NCI-H748 treated with DMSO at 0.1 percent for 48 hours (cell line): ENCODE measurements at regions not wholly inside any gene's neighbourhood (a gene's known extent, or its start where the extent isn't known, plus 50 kb on each side); places are given as distances from the start of the nearest gene placed in this dataset.
"Not testable (repeated sequence)": the region's sequence is repeated elsewhere in the genome, so short reads cannot be mapped to it uniquely, and the experiment has no call there.

Source experiments
- DNase-seq: peaks from one replicate; lab custom pipeline; 2025; lab: John Stamatoyannopoulos, UW

GRCh38 chr3:10625323-10625722, 119.9 kb upstream of the ATP2B2 start:
- no peak for DNase-seq

GRCh38 chr3:10627884-10628572, 122.6 kb upstream of the ATP2B2 start:
- DNase-seq = no peak

- DNase-seq = no peak
Observed at GRCh38 chr3:10628891-10629670, 123.7 kb upstream of the ATP2B2 start.

- DNase-seq = no peak
Observed at GRCh38 chr3:10629671-10630040, 124.3 kb upstream of the ATP2B2 start.

GRCh38 chr3:10631224-10631623, 125.8 kb upstream of the ATP2B2 start:
- DNase-seq = no peak

- no peak for DNase-seq
Observed at GRCh38 chr3:10632125-10632524, 126.7 kb upstream of the ATP2B2 start.

- DNase-seq = no peak
Observed at GRCh38 chr3:10632741-10633140, 127.4 kb upstream of the ATP2B2 start.

- no peak for DNase-seq
Observed at GRCh38 chr3:10635446-10636076, 130.2 kb upstream of the ATP2B2 start.

GRCh38 chr3:10637342-10637741, 132.0 kb upstream of the ATP2B2 start:
- no peak for DNase-seq

- no peak for DNase-seq
Observed at GRCh38 chr3:10638466-10638865, 133.1 kb upstream of the ATP2B2 start.

- DNase-seq = no peak
Observed at GRCh38 chr3:10641760-10642159, 136.4 kb upstream of the ATP2B2 start.

- no peak for DNase-seq
Observed at GRCh38 chr3:10644189-10644588, 138.8 kb upstream of the ATP2B2 start.

- DNase-seq = no peak
Observed at GRCh38 chr3:10645800-10646199, 140.4 kb upstream of the ATP2B2 start.

GRCh38 chr3:10646531-10647335, 141.3 kb upstream of the ATP2B2 start:
- DNase-seq = no peak

- no peak for DNase-seq
Observed at GRCh38 chr3:10647376-10647775, 142.0 kb upstream of the ATP2B2 start.

GRCh38 chr3:10648181-10648580, 142.8 kb upstream of the ATP2B2 start:
- no peak for DNase-seq

- not testable (repeated sequence) for DNase-seq
Observed at GRCh38 chr3:10649463-10649862, 144.1 kb upstream of the ATP2B2 start.

GRCh38 chr3:10651506-10651905, 146.1 kb upstream of the ATP2B2 start:
- no peak for DNase-seq

GRCh38 chr3:10653241-10653640, 147.9 kb upstream of the ATP2B2 start:
- no peak for DNase-seq

GRCh38 chr3:10653866-10654611, 148.7 kb upstream of the ATP2B2 start:
- no peak for DNase-seq

GRCh38 chr3:10655105-10655504, 149.7 kb upstream of the ATP2B2 start:
- no peak for DNase-seq

GRCh38 chr3:10657339-10657738, 152.0 kb upstream of the ATP2B2 start:
- not testable (repeated sequence) for DNase-seq
